Renal pelvis (tissue), 1 donor: ENCODE measurements at regions not wholly inside any gene's neighbourhood (a gene's known extent, or its start where the extent isn't known, plus 50 kb on each side); places are given as distances from the start of the nearest gene placed in this dataset.
"Not testable (repeated sequence)": the region's sequence is repeated elsewhere in the genome, so short reads cannot be mapped to it uniquely, and the experiment has no call there.

Experiments
- DNase-seq: peaks from one replicate; pipeline ENCODE4 v3.0.0-alpha.2; 2013

DNA sequence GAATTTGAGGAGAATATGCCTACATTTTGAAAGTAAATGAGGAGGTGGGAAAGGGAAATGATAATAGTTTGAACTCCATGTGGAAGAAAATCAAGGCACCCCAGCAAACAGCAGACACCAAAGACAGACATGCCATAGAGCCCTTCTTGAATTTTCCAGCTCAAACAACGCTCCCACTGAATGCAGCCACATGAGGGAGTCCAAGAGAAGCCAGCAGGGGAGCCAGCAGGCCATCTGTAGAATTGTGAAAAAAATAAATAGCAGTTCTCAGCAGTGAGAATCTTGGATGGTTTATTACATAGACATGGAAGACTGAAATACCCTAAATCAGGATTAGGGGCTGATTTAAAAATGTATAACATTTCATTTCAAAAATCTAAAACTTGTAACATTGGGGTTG is 1567.3 kb upstream of the LRRTM3 start:
- DNase-seq = peak; percentile 2

DNA sequence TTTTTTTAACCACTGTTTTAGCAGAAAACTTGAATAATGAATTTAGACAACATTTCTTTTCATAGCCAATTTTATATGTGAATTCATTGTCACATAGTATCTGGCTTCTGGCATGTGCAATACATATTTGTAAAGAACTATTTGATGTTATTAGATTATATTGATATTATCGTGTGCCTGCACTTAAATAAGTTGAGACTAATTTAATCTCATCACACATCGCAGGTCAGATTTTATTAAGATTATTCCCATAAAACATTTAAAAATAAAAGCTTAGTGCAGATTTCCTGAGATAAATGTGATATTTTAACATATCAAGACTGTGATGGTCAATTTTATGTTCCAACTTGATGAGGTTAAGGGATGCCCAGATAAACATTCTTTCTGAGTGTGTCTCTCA is 1565.3 kb upstream of the LRRTM3 start:
- DNase-seq = no peak

DNA sequence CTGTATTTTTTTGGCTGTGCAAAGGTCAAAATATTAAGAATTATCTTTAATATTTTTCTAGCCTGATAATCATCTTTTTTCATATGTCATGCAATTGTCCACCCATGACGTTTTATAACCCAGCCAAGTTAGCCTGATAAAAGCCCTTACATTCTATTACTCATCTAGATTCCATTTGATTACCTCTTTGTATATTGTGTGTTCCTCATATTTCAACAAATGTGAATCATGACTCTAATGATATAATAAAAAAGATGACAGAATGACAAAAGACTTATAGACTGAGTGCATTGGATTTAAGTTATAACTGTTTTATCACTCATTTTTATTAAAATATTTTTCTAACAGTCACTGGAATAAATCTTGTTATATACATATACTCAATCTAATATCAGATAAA is 1560.0 kb upstream of the LRRTM3 start:
- no peak for DNase-seq

DNA sequence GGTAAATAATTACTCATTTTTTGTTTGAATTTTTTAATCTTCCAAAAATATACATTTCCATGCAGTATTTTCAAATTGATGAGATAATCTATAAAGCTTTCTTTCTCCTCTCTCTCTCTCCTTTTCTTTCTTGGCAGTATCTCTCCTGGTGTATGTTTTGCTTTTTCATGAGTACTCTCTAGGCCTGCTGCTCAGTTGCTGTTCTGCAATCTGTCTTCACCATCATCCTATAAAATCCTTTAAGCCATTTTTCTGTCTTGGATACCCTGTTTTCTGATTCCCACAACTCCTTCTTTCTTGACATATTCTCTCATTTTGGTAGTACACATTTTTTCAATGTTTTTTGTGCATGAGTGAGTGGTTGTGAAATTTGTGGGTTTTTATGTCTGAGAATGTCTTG is 1558.1 kb upstream of the LRRTM3 start:
- no peak for DNase-seq

DNA sequence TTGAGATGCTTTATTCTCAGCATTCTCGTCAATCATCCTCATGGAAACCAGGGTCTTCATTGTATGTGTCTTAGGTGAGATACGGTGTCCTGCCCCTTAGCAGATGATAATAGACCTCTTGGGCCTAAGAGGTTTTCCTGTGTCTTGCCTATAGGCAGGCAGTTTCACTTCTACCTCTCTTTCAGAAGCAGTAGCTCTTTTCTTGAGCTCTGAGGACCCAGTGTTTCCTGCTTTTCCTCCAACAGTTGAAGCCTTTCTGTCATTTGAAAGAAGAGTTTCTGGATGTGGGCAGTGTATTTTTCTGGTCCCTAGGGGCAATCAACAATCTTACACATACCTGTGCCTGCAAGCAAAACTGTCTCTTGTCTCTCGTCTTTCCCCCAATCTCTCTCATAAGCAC is 1550.3 kb upstream of the LRRTM3 start:
- no peak for DNase-seq

DNA sequence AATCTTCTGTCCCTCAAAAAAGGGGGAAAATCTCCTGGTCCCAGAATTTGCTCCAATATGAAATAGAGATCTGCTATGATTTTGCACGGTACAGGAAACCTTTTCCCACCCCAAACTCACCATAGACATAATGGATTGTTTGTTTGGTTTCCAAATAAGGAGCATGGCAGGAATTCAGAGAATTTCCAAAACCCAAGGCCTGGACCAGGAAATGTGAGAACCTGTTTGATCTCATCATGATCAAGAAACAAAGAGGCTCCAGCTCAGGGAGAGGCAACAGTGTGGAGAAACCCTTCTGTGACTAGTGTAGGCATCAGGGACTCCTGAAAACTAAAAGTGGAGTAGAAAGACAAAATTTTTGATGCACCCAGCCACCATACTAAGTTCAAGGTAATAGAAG is 1548.1 kb upstream of the LRRTM3 start:
- DNase-seq = no peak

DNA sequence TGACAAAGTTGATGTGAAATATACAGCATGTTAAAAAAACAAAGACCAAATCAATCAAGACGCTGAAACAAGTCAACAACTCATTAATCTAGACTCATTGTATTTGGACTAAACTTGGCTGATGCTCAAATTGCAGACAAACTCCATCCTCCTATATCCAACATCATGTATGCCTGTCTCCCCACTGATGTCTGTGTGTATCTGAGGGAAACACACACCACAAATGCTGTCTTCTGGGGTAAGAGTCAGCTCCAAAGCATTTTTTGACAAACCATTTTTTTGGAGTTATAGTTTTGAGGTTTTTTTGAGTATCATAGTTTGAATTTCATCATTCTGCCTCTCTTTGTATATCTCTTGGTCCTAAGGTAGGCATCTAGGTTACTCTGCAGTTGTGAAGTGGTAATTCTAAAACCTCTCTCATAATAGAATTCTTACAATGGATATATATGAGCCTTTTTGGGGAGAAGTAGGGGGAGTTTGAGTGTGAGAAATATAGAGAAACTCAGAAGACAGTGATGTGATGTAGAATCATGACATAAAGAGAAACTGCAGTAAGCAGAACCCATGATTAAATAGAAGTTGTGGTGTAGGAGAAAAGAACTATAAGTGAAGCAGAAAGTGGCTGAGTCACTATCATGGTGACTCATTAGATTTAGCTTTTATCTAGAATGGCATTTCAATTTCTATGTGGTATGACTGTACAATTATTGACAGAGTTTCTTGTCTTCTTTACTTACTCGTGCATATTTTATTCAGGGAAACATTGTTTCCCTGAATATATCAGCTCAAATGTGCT is 1531.1 kb upstream of the LRRTM3 start:
- DNase-seq = no peak

DNA sequence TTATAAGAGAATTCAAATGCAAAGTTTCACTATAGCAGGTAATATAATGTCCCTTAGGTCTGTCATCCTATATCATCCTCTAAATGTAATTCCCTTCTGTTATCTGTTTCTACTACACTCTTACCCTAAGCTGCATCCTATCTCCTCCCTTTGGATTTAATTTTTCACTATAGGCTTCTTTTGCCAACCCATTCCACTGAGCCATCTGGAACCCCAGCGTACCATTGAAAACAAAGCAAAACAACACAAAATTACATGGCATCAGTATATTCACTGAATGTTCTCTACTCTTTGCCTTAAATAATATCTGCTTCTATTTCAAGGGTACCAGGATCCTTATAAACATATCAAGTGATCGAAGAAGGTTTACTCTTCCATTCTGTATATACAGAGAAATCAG is 1530.2 kb upstream of the LRRTM3 start:
- DNase-seq = no peak

DNA sequence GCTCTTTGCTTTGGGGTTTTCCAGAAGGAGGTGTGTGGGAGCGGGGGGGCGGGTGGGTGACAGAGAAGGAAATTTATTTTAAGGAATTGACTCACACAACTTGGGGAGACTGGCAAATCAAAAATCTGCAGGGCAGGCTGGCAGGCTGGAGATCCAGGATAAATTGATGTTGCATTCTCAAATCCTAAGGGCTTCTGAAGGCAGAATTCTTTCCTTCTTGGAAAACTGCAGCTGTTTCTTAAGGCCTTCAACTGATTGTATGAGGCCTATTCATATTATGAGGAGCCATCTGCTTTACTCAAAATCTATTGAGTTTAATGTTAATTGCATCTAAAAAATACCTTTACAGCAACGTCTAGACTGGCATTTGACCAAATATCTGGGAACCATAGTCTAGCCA is 1528.8 kb upstream of the LRRTM3 start:
- DNase-seq = no peak

DNA sequence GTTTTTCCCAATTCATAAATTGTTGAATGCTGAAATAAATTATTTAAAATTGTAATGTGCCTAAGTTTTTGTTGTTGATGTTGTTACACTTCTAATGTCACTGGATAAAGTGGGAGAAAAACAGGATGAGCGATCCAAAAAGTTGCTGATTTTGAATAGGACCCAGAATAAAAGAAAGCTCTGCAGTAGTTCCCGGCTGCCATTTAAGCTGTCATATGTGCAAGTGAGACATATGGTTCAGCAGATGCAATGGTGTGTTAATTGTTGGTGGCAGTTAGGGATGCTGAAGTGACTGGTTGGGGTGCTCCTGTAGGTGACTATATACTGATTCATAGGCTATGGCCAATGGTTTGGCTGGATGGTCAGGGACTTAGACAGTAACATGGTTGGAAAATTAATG is 1517.4 kb upstream of the LRRTM3 start:
- DNase-seq = no peak

DNA sequence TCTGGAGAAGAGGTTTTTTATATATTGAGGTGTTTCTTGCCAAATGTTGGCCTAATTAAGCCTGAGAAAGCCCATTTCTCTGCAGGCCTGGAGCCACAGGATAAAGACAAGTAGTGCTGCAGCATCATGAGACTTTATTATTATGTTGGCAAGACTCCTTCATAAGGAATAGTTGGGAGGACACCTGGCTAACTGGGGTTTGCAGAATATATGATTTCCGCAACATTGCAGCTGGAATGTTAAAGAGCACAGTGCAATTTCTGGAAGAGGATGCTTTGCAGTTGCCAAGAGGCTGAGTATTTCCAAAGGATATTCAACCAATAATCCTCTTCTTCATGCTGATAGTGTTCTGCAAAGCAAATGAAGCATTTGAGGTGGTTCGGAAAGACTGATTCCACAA is 1512.8 kb upstream of the LRRTM3 start:
- no peak for DNase-seq

DNA sequence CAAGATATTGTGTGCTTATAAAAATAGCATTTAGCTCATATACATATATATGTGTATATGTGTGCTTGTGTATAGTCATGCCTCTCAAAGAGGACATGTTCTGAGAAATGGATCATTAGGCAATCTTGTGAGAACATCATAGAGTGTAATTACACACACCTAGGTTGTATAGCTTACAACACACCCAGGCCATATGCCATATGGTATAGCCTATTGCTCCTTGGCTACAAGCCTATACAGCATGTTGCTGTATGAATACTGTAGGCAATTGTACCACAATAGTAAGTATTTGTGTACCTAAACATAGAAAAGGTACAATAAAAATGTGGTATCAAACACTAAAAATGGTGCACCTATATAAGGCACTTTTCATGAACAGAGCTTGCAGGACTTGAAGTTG is 1510.5 kb upstream of the LRRTM3 start:
- DNase-seq = no peak

DNA sequence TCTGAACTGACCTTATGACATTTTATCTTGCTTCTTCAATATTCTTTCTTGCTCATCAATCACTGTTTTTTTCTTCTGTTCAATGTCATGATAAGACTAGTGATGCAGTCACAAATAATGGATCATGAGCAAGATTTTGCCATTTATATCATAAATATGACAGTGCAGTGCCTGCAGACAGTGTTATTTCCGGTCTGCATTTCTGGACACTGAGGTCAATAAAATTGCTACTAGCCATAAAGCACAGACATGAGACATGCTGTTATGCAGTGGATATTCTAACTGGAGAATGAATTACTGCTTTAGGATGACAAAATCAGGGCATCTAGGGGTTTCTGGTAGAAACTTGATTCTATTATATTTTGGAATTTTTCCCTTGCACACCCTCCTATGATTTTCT is 1509.7 kb upstream of the LRRTM3 start:
- no peak for DNase-seq

DNA sequence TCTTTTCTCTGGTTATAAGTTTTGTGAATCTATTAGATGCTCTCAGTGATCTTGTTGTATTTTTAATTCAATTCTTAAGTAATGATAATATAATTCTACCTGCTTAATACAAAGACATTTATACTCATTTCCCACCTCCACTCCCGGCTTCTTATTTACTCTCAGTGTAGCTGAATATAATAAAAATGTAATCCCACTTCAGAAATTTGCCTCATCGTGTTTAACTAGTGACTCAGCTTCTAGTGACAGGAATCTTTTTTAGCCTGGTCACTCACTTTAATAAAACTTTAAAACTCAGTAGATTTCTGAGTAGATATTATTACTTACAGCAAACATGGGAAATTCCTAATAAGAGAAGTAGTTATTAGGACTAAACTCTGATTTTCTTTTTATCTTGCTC is 1506.2 kb upstream of the LRRTM3 start:
- no peak for DNase-seq

DNA sequence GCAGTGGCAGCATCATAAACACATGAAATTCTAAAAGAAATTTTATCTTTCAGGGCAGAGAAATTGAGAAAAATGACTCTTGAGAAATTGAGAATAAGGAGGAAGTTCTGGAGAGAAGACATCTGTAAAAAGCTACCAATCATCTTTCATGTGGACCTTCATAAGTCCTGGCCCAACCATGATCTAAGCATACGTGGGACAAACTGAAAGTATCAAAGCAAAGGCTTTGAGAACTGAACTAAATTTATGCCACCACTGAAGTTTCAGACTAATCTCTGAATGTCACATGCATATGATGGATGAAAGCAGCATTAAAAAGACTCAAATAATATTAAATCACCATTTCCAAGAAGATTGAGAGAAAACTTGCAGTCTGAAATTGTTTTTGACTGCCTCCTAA is 1502.8 kb upstream of the LRRTM3 start:
- DNase-seq = no peak

DNA sequence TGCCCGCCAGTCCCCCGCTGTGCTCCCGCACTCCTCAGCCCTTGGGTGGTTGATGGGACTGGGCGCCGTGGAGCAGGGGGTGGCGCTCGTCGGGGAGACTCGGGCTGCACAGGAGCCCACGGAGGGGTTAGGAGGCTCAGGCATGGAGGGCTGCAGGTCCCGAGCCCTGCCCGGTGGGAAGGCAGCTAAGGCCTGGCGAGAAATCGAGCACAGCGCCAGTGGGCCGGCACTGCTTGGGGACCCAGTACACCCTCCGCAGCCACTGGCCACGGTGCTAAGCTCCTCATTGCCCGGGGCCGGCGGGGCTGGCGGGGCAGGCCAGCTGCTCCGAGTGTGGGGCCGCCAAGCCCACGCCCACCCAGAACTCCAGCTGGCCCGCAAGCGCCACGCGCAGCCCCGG is 1496.5 kb upstream of the LRRTM3 start:
- DNase-seq = not testable (repeated sequence)

DNA sequence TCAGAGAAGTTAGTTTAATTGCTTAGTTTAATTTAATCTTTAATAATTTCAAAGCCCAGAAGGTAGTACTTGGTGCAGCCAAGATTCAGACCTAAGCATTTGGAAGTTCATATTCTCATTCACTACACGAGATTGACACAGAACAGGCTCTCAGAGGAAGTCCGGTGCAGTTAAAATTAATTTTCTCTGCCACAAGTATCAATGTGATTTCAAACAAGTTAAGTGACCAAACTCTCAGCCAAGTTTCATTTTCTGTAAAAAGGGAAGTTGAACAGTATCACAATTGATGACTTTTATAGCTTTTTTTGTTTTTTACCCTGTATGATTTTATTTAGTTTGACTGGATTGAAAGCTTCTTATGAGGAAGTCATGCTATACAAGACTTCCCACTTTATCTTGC is 1494.9 kb upstream of the LRRTM3 start:
- no peak for DNase-seq

DNA sequence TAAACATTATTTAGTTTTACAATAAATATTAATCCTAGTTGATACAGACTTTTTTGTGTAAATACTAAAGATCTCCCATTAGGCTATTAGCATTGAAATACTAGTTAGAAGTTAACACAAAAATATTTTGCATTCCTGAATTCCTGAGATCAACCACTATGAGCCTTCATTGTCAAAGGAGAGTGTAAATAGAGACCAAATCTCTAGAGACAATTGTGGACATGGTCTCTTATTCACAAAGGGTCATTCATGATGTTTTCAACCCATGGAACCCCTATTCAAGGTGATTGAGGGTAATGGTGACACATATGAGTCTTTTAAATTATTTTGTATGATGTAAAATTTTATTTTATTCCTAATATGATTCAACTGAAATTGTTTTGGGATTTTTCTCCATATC is 1454.8 kb upstream of the LRRTM3 start:
- DNase-seq = no peak

DNA sequence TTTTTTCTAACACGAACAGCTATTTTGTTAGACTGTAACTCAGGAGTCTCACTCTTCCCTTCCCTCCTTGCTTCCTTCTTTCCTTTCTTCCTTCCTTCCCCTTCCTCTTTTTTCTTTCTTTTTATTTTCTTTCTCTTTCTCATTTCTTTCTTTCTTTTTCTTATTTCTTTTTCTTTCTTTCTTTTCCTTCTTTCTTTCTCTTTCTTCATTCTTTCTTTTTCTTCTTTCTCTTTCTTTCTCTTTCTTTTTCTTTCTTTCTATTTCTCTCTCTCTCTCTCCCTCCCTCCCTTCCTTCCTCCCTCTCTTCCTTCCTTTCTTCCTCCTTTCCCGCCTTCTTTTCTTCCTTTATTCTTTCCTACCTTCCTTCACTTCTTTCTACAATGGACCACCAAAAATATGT is 1443.0 kb upstream of the LRRTM3 start:
- no peak for DNase-seq

DNA sequence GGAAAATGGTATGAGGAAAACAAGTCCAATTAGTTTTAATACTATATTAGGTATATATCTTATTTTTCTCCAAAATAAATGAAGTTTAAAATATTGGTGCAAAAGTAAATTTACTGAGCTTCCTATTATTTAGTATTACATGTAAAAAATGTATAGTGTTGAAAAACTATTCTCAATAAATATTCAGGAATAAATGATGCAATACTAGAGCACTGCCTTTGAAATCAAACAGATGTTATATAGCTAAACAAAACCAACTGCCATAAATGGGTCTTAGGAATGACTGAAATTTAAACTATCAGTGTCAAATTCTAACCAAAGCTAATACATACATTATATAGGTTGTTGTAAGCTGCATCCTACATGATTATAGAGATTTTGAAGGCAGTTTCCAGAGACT is 1434.0 kb upstream of the LRRTM3 start:
- DNase-seq = no peak

DNA sequence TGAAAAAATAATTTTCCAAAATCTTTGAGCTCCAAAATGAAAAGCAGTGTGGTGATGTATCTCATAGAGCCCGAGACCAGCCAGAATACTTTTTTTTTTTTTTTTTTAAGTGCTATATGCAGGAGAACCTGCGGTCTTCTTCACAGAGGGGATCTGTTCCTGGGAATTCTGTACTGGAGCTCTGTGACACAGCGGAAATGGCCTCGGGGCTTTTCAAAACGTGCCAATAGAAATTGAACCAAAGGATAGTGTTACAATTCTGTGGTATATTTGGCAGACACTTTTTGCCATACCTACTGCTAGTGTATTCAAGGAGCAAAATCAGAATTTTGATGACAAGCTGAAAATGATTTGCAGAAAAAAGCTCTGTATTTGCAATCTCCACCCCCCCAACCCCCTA is 1429.3 kb upstream of the LRRTM3 start:
- DNase-seq = no peak

DNA sequence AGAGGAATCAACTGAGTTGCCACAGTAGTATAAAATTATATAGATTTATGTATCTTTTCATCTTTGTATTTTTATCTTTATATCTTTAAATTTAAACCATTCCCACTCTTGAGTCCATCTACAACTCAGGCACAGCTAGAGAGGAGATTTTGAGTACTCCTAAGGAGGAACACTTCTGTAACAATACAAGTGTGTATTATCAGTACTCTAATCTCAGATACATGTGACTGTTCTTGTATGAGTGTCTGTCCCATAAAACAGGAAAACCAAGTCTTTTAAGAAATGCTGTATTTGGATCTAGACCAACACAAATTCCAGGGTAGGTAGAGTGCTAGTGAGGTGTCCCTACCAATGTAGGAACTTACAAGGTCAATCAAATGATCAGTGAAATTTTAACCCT is 1428.0 kb upstream of the LRRTM3 start:
- DNase-seq = no peak

DNA sequence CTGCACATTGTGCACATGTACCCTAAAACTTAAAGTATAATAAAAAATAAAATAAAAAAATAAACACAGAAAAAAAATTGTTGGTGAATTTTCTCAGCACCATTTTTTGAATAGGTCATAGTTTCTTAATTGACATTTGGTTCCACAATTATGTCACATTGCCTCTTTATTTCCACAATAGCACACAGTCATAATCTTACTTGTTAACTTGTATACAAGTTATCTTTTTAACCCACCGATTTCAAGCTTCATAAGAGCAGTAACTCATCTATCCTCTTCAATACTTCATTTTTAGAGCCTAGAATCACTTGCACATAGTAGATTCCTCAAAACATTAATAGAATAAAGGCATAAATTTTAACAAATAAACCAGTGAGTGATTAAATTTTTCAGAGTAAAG is 1425.1 kb upstream of the LRRTM3 start:
- DNase-seq = no peak

DNA sequence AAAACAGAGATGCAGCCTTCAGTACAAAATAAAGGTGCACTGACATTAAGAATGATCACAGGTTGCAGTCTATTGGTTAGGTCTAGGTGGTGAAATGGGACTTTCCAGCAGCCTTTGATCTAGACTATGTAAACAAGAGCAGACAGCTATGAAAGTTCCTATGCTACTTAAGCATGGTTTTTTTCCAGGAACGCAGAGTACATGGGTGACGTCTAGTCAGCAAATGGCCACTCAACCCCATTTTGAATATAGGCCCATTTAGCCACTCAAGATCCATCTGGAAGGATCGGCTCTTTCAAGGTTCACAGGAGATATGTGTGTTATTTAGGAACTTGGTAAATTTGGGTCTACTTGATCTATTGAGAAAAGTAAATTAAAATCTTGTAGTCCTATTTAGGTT is 1424.6 kb upstream of the LRRTM3 start:
- DNase-seq = no peak

DNA sequence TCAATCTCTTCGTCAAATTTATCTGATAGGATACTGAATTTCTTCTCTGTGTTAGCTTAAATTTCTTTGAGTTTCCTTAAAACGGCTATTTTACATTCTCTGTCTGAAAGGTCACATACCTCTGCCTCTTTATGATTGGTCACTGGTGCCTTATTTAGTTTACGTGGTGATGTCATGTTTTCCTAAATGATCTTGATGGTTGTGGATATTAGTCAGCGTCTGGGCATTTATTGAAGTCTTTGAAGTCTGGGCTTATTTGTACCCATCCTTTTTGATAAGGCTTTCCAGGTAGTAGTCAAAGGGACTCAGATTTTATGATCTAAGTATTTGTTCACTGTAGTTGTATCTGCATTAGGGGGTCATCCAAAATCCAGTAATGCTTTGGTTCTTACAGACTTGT is 1407.5 kb upstream of the LRRTM3 start:
- DNase-seq = no peak
